Fibroblast of mammary gland (primary cell): ENCODE measurements at regions not wholly inside any gene's neighbourhood (a gene's known extent, or its start where the extent isn't known, plus 50 kb on each side); places are given as distances from the start of the nearest gene placed in this dataset.

Source experiments
- DNase-seq: peaks from one replicate; pipeline ENCODE4 v3.0.0-alpha.2; 2010; ENCODE audit warnings: low read depth
- H3K4me3 ChIP-seq: 2 replicates; pipeline ENCODE4 v1.5.1; 2011; ENCODE audit warnings: low read depth, mild to moderate bottlenecking, low read length, moderate library complexity; ENCODE audit not compliant: control insufficient read depth
- TF ChIP-seq, protein P1 (sequence below): conservative IDR thresholded peaks from 2 replicates; pipeline ENCODE4 v1.5.1; 2011; ENCODE audit warnings: low read depth, low read length, inconsistent platforms; ENCODE audit not compliant: control insufficient read depth, insufficient read depth

DNA sequence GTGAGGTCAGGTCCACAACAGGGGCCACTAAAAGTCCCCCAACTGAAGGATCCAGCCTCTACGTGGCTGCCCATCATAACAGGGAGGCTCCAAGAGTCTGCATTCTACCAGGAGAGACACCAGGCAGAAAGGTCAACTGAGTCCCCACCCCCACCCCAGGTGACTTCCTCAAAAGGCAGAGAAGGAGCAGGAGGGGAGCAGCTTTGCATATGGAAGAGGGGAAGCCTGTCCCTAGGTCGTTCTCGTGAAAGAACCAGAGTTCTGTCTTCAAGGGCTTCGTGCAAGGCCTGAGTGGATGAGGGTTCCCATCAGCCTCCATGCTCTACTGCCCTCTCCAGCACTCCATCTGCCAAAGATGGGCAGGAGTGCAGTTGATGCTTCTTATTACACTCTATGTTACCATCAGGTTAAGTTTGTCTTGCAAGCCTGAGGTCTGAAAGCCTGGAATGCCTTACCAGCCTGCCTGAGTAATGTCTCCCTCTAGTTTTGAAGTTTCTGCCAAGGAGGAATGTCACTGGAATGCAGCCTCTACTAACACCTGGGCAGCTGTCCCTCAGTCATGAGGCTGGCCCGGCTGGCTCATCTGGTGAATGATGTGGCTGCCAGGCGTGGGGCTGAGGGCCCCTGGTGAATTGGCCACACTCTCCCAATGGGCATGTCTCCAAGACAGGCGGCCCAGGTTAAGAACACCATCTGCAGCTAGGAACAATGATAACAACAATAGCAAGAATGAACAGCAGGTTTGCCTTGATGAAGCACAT lies 54.3 kb upstream of the SMNDC1 start:
- no peak overlapping the region for H3K4me3 ChIP-seq
- TF ChIP-seq, protein P1, sequence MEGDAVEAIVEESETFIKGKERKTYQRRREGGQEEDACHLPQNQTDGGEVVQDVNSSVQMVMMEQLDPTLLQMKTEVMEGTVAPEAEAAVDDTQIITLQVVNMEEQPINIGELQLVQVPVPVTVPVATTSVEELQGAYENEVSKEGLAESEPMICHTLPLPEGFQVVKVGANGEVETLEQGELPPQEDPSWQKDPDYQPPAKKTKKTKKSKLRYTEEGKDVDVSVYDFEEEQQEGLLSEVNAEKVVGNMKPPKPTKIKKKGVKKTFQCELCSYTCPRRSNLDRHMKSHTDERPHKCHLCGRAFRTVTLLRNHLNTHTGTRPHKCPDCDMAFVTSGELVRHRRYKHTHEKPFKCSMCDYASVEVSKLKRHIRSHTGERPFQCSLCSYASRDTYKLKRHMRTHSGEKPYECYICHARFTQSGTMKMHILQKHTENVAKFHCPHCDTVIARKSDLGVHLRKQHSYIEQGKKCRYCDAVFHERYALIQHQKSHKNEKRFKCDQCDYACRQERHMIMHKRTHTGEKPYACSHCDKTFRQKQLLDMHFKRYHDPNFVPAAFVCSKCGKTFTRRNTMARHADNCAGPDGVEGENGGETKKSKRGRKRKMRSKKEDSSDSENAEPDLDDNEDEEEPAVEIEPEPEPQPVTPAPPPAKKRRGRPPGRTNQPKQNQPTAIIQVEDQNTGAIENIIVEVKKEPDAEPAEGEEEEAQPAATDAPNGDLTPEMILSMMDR, result no peak
- peak; percentile 33 for DNase-seq

DNA sequence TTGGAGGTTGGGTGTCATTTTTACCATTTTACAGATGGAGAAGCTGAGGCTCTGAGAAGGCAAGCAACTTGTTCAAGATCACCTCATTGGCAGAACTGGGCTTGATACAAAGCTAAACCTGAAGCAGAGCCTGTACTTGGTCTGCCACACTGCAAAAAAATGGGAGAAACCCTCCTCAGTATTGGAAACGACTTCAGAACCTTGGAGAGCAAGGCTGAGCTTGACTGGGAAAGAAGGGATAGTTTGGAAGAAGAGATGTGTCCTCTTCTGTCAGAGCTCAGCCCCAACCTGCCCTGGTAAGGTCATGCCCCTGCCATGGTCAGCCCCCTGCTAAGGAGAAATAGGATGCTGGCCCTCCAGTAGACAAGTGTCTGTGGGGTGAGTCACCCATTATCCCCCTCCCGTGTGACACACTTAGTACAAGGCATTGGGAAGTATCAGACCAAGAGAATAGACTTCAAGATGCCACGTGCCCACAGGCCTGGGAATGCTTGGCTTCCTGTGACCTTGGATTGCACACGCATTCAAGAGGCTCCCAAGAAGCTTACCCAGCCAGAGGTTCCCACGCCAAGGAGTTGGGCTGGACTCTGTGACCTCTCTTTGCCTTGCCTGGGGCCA lies 56.2 kb upstream of the SMNDC1 start:
- DNase-seq, result peak; percentile 22
- TF ChIP-seq, protein P1, result no peak
- H3K4me3 ChIP-seq, result no peak overlapping the region

GRCh38 chr10:110361800-110362456 lies 57.2 kb upstream of the SMNDC1 start:
- no peak overlapping the region for H3K4me3 ChIP-seq
- no peak for DNase-seq
- TF ChIP-seq, protein P1, result no peak

DNA sequence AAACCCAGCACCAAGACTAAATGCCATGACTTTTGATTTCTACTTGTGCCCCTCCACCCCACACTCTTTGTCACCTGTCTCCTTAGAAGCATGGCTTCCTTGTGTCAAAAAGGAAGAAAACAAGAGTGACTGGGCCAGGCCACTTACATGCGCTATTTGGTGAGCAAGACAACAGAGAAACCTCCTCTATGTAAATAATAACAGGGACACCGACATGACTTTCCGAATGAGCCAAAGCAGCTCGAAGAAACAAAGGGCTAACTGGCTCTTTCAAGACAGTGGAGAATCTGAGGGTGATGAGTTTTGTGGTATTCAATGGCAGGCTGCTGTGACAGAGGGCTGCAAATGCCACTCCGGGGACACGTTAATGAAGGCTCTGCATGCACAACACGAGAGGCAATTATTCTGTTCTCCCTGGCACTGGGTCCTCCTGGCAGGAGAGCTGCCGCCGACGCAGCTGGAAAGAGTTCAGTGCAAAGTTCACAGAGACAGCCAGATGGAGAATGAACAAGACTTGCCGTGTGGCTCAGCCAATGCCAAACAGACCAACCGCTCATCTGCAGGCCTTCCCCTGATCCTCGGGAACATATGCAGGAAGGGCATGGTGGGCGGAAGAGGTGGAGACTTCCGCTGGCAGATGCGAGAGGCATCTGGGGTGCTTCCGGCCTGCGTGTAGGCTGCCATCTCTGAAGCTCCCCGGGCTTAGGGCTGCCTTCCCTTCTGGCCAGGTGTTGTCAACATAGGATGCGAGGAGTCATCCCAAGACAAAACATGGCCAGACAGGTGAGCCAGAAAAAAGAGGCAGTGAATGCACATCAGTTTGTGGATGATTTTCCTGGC lies 59.1 kb upstream of the SMNDC1 start:
- TF ChIP-seq, protein P1, result no peak
- DNase-seq, result peak; percentile 42
- H3K4me3 ChIP-seq, result no peak overlapping the region

DNA sequence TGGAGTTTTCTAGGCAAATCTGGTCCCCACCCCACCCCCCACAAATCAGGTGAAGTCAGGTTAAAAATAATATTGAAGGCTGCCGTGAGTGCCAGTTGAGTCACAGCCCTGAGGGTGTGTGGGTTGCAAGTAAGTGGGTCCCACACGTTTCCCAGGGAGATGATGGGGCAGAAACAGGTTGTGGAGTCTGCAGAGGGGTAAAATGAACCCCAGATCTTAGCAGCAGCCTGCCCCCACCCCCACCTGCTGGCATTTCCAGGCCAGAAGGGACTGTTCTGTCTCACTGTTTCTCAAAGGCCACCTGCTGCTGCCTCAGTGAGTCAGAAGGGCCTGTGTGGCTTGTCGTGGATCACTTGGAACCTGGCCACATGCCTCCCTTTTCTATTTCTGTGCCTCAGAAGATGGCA lies 59.8 kb upstream of the SMNDC1 start:
- TF ChIP-seq, protein P1, result no peak
- no peak for DNase-seq
- no peak overlapping the region for H3K4me3 ChIP-seq
